ENCODE measurements at regions not wholly inside any gene's neighbourhood (a gene's known extent, or its start where the extent isn't known, plus 50 kb on each side); places are given as distances from the start of the nearest gene placed in this dataset.

DNA sequence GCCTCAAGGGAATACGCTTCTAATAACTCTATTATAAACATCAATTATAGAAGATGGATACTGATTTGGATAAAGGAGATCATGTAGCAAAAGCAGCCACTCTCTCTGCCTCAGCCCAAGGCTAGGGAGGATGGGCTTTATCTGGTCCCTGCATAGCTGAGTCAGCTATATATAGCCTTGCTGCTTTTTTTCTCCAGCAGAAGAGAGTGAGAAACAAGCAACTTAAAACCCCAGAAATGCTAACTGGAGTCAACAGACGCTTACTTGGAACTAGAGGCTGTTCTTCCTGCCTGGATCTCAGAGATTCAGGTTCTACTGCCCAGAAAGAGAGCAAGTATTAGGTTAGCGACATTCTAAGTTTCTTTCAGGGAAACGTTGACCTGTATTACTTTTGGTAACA is 426.7 kb upstream of the KLHL29 start:
- no peak for TF ChIP-seq CTCF (IDR thresholded peaks at IDR 0.05)
- no peak for TF ChIP-seq POLR2A (IDR thresholded peaks at IDR 0.05)

Measured in testis (tissue), 2 donors.